COLO668 (cell line): ENCODE measurements at regions not wholly inside any gene's neighbourhood (a gene's known extent, or its start where the extent isn't known, plus 50 kb on each side); places are given as distances from the start of the nearest gene placed in this dataset.
"Not testable (repeated sequence)": the region's sequence is repeated elsewhere in the genome, so short reads cannot be mapped to it uniquely, and the experiment has no call there.

ENCODE experiments used
- DNase-seq: peaks from one replicate; lab custom pipeline; 2025; ENCODE audit not compliant: unreplicated experiment; lab: John Stamatoyannopoulos, UW

DNA sequence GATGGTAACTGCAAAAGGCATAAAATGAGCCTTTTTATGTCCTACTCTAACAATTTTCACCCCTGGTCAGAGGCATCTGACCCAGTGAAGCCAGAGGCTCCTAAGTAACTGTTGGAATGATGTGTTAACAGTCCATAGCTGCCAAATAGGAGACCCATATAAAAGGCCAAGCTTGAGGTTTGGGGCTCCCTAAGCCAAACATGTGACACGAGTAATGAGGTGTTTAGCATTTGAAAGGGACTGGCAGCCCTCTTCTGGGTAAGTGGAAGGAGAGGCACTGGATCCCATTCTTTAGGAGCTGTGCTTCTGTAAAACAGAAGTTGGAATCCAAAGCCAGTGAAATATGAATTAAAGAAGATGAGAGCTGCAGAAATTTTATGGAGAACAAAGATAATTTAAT is 100.6 kb upstream of the PNPLA4 start:
- no peak for DNase-seq

DNA sequence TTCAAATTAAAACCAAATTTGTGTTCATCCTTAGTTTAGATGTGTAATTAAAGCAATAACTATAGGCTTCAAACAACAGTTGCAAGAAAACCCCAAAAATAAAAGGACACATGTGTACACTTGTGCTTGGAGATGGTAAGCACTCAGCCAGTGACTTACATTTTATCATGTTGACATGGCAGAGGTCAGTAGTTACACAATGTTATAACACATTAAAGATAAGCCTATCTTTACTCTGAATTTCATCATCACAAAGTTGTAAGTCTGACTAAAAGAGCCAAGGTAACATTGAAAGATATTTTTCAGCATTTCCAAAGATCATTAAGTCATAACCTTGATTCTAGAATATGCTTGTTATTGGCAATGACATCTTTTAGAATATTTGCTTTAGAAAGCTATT is 98.5 kb upstream of the PNPLA4 start:
- DNase-seq = no peak

GRCh38 chrX:8018934-8019333 is 91.7 kb upstream of the PNPLA4 start:
- DNase-seq = no peak

DNA sequence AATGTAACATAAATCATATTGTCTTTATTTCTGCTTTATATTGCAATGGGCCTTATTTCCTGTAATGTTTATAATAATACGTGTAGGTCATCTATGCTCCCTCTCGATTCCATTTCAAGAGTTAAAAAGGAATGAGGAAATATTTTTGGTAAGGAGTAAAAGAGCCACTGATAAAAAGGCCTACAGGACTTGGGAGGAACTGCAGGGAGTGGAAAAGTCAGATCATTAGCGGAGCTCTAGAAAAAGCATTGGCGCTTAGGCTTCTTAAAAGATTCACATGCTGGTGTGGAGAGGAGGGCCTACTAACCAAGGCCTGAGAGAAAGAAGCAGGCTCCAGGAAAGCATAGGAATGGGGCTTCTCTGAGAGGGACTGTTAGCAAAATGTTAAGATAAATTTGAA is 82.9 kb upstream of the PNPLA4 start:
- DNase-seq = no peak

DNA sequence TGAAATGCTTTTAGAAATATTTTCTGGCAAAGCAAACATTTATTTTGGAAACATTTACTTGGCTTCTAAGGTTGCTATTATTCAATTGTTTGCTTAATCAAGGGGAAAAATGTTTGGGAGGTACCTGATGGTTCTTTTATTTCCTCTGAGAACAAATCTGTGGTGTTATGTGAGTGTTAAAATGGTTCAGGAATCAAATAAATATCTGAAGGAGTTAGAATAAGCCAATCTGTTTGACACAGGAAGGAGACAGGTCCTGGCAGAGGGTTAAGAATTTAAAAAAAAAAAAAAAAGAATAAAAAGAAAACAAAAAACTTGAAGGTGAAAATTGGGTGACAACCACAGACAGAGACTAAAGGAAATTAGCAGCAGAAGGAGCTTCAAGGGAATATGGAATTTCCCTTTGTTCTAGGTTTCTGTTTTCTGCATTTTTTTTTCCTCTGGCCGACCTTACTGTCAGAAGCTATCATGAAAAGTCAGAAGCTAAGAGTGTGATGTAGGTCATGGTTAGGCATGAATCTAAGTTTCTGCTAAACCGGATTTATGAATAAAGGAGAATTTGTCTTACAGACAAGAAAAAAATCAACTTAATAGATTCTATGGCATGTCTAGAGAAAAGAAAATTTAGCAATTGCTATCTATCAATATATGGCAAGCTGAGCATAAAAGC is 78.6 kb upstream of the PNPLA4 start:
- DNase-seq = no peak

DNA sequence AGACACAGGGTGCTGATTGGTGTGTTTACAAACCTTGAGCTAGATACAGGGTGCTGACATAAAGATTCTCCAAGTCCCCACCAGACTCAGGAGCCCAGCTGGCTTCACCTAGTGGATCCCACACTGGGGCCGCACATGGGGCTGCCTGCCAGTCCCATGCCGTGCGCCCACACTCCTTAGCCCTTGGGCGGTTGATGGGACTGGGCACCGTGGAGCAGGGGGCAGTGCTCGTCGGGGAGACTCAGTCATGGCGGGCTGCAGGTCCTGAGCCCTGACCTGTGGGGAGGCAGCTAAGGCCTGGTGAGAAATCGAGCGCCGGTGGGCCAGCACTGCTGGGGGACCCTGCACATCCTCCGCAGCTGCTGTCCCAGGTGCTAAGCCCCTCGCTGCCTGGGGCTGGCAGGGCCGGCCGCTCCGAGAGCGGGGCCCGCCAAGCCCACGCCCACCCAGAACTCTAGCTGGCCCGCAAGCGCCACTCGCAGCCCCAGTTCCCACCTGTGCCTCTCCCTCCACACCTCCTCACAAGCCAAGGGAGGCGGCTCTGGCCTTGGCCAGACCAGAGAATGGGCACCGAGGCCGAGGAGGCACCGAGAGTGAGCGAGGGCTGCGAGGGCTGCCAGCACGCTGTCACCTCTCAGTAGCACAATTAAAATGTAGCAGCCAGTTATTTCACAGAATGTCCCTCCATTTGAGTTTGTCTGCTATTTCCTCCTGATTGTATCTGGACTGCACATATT is 76.1 kb upstream of the PNPLA4 start:
- no peak for DNase-seq

DNA sequence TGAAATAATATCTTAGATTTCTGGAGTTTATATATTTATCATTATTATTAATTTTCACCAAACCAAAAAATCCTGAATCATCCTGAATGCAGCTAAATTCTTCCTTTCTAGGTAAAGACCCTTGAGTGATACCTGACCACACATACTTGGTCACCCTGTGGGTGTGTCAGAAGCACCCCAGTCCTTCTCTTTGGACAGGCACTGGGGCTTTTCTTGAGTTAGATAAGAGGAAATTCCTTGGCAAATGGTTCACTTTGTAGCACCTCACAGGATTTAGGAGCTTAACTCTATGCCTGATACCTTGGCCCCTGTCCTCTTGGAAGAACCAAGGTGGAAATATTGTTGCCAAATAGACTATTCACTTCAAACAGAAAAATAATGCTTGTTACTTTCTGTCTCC is 69.6 kb upstream of the PNPLA4 start:
- DNase-seq = no peak

- DNase-seq = peak; percentile 39
Observed at GRCh38 chrX:7996414-7996813, 69.2 kb upstream of the PNPLA4 start.

- DNase-seq = no peak
Observed at GRCh38 chrX:7993873-7994272, 66.7 kb upstream of the PNPLA4 start.

GRCh38 chrX:7988013-7988759 is 61.0 kb upstream of the PNPLA4 start:
- DNase-seq = not testable (repeated sequence)

DNA sequence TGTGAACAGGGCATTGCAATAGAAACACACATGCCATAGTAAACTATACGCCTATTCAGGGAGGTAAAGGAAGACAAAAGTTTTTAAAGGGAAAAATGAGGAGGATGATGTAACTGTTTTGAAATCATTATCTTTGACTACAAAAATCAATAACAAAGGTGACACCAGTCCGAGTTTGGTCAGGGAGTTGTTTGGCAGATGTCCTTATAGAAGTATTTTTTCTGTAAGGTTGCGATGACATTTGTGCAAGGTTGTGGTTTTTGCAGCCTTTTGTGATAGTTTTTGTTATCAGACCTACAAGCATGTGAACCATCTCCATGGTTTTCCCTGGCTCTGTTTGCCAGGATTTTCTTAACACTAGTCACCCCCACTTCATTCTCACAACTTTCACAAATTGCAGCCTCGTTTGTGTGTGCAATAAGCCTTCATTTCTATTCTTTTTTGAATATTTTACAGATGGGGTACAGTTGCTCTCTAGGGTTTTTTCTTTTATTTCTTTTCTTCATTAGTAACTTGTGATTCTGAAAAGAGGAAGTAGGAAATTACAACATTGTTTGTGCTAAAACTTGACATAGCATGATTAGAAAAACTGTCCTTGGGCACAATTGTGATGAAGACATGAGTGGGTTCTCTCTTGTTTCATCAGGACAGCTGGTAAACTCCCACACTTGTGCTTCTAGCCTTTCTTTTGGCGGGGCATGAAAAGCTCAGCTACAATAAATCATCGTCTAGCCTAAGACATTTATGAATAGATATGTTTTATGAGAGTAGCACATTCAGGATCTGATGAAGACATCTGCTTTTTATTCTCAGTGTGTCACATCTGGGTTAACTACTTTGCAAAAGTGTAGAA is 60.2 kb upstream of the PNPLA4 start:
- DNase-seq = no peak

GRCh38 chrX:7986738-7987137 is 59.5 kb upstream of the PNPLA4 start:
- DNase-seq = not testable (repeated sequence)

DNA sequence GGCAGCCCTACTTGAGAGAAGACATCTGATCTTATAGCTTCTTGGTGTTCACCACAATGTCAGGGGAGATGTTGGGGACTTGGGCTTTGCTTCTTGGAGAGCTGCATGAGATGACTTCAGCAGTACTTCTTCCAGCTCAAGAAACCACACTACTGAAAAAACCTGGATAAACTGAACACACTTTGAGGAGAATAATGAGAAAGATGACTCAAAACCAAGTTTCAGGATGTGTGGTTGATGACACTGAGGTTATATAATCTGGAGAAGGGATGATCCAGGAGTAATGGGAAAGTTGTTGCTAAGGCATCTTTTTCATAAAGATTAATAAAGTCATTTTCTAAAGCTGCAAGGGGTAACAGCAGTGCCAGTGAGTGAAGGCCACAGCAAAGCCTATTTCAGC is 58.4 kb upstream of the PNPLA4 start:
- DNase-seq = no peak

- no peak for DNase-seq
Observed at GRCh38 chrX:7983581-7983980, 56.4 kb upstream of the PNPLA4 start.
